DMS79 treated with DMSO at 0.1 percent for 48 hours (cell line): ENCODE measurements at regions not wholly inside any gene's neighbourhood (a gene's known extent, or its start where the extent isn't known, plus 50 kb on each side); places are given as distances from the start of the nearest gene placed in this dataset.

Experiments
- DNase-seq: peaks from one replicate; lab custom pipeline; 2025; lab: John Stamatoyannopoulos, UW

DNA sequence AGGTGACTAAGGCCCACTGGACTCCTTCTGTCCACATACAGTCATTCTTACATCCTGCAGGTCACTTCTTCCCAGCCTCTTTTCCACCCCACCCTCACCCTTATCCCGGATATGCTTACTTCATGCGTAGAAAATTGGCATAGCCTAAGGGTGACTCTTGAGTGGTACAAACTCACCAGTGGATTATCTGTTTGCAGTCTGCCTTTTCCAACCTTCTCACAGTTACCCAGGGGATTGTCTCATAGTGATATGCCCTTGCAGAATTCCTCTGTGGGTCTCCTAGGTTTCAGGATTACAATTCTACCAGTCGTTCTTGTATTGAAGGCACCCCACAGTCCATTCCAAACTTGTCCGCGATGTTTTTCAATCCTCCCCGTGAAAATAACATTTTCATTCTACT lies 752.9 kb upstream of the HS6ST1 start:
- no peak for DNase-seq

GRCh38 chr2:129074298-129074920 lies 755.7 kb upstream of the HS6ST1 start:
- DNase-seq = no peak

GRCh38 chr2:129078548-129078947 lies 759.9 kb upstream of the HS6ST1 start:
- no peak for DNase-seq

DNA sequence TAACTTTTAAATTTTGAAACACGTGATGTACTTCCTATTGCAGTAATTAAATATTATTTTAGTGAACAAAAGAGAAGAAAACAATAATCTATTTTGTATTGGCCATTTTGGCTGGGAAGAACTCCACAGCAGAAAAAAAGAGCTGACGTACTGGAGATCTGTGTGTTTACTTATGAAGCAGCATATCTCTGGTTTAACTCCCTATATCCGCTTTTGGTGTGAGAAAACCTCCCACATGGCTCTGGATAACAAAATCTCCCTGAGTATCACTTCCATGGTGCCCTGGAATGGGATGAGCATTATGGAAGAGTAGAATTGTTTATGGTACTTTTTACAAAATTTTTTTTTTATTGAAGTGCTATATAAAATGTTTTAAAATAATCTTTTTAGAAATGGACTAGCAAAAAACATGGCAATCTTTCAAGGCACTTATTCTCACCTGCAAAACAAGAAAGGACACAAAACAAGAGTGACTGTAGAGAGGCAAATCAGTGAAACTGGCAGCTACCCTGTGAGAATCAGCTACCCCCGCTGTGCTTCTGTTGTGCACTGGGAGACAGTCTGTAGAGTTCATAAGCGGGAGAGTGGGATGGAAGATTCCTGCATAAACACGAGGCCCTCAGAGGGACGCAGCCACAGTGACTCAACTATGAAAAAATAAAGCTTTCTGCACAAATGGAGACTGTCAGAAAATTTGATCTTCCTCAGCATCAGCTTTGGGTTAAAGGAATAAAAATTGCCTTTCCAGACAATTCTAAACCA lies 762.2 kb upstream of the HS6ST1 start:
- DNase-seq = no peak

- DNase-seq = no peak
Measured at GRCh38 chr2:129085386-129085785, 766.7 kb upstream of the HS6ST1 start.

DNA sequence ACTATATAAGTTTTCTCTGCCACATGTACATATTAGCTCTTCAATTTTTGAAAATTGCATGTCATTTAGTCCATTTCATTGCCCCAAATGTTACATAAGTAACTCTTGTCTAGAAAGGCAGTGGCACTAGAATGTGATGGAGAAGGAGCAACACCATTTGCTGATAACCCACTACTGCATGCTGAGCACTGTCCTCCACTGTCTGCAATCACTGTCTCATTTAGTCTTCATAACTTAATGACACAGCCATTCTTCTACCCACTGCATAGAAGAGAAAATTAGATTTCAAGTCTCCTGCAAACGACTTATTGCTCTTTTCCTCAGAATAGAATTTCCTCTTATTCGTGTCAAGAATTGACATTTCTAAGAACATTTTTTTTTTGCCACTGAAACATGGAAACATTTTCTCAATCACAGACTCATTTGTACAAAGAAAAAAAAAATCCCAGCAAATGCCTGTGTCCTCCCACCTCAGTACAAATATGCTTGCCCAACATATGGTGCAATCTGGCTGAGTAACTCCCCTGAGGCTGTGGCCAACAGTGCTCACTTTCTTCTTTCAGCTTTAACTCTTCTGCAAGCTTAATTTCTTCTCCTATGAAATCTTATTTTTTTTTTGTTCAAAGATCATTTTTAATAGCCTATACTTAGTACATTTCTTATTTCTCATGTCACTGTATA lies 768.6 kb upstream of the HS6ST1 start:
- no peak for DNase-seq

DNA sequence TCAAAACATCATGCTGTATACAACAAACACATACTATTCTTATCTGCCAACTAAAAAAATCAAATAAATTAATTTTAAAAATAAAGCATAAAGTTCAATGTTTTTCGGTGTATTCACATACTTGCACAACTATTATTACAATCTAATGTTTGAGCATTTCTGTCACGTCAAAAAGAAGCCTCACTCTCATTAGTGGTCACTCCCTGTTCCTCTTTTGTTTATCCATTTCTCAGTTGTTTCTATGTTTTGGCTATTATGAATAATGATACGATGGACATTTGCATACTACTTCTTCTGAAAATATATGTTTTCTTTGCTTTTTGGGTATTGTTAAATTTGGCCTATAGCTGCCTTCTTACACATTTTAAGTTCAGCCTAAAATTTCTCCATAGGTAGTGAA lies 773.0 kb upstream of the HS6ST1 start:
- DNase-seq = no peak

- DNase-seq = peak; percentile 97
Measured at GRCh38 chr2:129092956-129093355, 774.3 kb upstream of the HS6ST1 start.

DNA sequence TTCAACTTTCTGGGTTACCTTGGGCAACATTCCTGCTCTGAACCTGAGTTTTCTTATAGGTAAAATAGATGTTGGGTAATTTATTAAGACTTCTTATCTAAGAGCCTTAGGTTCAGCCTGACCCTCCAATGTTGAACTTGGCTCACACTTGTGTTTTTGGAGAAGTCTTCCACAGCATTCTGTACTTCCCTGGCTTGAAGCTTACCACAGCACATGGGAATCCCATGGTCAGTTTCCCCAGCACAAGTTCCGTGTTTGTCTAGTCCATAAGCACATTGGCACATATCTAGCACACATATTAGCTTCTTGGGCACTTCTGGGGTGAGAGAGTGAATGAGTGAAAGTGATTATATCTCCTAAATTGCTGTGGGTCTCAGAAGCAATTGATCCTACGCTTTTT lies 782.5 kb upstream of the HS6ST1 start:
- no peak for DNase-seq

GRCh38 chr2:129103936-129104878 lies 785.5 kb upstream of the HS6ST1 start:
- DNase-seq = no peak

DNA sequence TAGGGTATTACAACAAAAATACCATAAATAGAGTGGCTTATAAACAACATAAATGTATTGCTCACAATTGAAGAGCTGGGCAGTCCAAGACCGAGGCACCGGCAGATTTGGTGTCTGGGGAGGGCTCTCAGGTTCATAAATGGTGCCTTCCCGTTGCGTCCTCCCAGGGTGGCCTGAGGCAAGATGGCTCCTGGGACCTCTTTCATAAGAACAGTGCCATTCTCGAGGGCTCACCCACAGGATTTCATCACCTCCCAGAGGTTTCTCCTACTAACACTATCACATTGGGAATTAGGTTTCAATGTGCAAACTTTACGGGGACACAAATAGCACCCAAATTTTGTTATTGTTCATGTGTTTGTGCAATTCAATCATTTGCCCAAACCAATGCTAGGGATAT lies 793.5 kb upstream of the HS6ST1 start:
- no peak for DNase-seq

GRCh38 chr2:129113776-129114175 lies 795.1 kb upstream of the HS6ST1 start:
- no peak for DNase-seq

DNA sequence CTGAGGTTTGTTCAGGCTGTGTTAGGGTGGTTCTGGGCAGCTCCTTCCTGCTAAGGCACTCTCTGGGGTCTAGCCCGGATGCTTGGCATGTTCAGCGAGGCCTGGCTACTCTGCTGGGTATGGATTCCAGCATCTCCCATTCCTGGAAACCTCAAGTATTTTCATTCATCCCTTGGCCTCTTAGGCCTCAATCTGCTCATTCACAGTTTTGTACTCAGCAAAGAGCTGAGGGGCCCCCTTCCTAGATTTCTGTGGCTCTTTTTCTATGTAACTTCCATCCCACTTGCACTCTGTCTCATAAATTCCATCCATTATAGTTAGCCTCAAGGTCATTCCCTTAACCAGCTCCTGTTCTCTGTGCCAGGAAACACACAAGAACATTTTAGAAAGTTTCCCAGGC lies 798.8 kb upstream of the HS6ST1 start:
- no peak for DNase-seq

DNA sequence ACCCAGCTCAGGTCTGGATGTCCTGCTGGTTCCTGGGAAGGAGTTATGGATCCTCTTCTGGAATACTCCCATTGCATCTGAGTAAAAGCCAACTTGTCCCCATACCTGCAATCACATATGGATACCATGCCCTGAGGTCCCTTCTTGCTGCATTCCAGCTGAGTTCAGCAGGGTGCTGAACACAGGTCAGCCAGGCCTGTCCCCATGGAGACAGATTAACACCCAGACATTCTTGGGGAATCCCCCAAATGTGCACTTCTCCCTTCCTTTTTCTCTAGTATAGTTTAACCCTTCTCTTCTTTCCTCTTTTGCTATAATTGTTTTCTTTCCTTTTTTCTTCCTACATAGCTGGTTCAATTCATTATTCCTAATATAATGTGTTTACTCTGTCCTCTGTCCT lies 799.6 kb upstream of the HS6ST1 start:
- DNase-seq = no peak

DNA sequence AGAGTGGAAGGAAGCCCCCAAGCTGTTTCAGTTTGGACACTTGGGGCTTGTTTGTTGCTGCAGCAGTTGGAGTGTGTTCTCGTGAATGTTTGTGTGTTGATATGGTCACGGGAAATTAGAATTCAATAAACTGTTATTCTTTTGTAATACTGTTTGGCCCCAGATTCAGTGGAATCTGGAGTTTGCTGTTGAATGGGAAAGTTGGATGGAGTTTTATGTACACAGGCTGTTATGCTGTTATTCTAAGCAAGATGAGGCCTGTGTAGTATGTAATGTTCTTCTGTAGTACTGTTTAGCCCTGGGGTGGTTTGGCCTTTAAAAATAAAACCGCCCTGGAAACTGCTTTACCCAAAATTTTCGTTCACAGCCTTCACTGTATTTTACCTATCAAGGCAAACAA lies 810.4 kb upstream of the HS6ST1 start:
- no peak for DNase-seq

DNA sequence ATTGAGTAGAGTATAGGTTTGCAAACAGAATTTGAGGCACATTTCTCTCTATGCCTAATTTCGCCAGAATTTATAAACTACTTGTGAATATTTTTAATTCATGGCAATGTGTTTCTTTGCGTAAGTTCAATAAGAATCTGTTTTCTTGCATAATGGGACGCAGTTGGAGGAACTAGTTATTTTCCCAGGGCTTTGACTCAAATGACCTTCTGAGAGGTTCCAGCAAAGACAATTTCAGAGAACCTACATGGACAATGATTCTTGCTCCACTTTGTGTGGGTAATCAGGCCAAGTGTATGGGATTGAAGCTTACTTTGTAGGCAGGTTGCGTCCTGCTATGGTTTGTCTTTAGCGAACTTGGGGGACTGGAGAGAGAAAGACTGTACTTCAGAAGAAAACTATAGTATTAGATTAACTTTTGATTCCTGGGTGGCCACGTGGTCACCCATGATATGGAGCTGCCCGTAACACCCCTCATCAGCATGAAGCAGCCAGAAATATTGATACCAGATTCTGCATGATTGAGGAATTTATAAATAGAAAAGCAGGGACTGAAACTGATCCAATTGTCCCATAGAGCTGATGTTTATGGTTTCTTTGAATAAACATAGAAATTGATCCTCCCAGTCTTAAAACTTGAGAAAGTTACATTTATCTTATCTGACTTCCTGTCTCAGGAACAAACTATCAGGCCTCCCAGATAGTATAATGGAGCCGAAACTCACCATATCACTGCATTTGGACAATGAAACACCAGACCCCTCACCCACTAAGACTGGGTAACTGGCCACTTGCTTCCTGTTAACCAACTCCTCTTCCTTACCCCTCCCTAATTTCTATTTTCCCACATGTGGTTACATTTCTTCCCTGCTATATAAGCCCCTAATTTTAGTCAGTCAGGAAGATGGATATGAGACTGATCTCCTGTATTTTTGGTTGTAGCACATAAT lies 815.3 kb upstream of the HS6ST1 start:
- no peak for DNase-seq

DNA sequence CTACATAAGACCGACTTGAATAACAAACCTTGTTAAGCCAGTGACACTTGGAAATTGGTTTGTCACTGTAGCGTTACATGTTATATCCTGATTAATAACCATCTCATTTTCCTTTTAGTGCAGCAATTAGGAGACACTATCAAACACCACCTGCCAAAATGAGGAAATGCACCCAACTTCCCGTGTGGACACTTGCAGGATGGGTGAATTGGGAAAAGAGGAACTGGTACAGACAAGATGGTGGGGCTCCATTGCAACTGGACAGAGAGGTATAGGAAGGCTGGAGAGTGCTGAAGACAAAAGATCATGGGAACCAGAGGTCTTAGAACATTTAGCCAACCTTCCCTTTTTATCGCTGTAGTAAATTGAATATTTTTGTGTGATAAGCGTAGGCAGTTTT lies 816.3 kb upstream of the HS6ST1 start:
- DNase-seq = no peak

- no peak for DNase-seq
Measured at GRCh38 chr2:129139380-129139779, 820.7 kb upstream of the HS6ST1 start.

DNA sequence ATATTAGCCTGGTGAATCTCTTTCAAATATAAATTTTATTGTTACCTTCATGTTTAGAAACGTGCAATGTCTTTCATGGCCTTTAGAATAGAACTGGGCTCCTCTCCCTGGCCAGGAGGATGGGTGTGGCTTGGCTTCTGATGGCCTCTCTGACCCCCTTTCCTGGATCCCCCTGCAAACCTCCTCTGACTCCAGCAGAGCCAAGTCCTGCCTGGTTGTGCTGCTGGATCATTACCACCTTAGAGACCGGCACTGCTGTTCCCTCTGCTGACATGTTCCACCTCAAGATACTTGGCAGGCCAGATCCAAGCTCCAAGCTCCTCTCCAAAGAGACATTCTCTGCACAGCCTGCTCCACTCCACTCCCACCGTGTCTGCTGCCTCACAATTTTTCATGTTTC lies 823.8 kb upstream of the HS6ST1 start:
- no peak for DNase-seq

DNA sequence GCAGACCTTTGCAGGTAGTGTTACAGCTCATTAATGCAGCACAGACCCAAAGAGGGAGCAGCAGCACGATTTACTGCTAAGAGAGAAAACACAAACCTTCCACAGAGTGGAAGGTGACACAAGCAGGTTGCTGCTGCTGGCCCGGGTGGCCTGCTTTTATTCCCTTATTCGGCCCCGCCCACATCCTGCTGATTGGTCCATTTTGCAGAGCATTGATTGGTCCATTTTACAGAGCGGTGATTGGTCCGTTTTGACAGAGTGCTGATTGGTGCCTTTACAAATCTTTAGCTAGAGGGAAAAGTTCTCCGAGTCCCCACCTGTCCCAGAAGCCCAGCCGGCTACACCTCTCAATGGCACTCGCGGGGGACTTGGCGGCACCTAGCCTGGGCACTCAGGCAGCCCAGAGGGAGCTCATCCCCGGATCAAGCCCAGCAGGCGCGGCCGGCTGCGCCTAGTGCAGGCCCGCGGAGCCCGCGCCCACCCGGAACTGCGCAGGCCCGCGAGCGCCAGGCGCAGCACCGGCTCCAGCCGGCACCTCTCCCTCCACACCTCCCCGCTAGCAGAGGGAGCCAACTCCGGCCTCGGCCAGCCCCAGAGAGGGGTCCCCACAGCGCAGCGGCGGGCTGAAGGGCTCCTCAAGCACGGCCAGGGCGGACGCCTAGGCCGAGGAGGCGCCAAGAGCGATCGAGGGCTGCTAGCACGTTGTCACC lies 825.6 kb upstream of the HS6ST1 start:
- no peak for DNase-seq
